Left kidney (tissue), 1 donor: ENCODE measurements at regions not wholly inside any gene's neighbourhood (a gene's known extent, or its start where the extent isn't known, plus 50 kb on each side); places are given as distances from the start of the nearest gene placed in this dataset.

Source experiments
- DNase-seq: peaks from one replicate; pipeline ENCODE4 v3.0.0-alpha.2; 2013

DNA sequence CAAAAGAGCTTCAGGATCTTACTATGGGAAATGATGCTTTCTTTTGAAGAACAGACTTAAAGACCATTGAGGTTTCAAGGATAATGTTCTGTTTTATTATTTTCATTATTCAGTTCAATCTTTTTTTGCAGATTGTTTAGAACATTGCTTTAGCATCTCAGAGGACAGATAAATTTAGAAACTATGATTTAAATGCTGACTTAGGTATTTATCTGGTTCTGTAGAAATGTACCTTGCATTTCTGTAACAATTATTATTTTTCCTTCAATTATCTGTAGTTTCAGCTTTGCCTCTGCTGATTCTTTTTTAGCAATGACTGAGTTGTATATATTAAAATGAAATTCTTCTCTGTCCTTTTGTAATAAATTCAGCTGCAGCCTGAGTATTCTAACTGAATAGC lies 205.4 kb upstream of the PCSK2 start:
- no peak for DNase-seq

DNA sequence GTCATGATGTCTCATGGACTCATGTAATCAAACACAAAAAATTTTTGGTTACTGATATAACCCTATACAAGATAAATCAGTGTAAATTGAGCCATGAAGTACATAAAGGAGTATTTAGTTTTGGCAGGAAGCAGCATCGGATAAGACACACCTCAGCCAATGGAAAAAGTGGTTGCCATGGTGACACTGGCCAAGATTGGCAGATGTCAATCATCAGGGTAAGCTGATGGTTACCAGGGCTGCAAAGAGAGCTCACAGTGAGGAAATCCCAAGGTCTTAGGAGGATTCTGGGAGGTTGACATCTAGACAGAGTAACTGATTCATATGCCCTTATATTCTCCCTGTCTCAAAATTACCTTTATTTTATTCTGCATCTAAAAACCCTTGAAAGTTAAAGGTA lies 203.8 kb upstream of the PCSK2 start:
- DNase-seq, result no peak

DNA sequence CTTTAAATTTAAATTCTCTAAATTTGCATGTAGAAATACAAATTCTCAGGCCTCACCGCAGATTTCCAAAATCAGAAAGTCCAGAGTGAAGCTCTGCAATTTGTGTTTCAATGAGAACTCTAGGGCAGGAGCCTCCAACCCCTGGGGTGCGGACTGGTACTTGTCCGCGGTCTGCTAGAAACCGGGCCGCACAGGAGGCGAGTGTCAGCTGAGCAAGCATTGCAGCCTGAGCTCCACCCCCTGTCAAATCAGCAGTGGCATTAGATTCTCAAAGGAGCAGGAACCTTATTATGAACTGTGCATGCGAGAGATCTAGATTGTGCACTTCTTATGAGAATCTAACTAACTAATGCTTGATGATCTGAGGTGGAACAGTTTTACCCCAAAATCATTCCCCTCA lies 203.0 kb upstream of the PCSK2 start:
- DNase-seq, result no peak

DNA sequence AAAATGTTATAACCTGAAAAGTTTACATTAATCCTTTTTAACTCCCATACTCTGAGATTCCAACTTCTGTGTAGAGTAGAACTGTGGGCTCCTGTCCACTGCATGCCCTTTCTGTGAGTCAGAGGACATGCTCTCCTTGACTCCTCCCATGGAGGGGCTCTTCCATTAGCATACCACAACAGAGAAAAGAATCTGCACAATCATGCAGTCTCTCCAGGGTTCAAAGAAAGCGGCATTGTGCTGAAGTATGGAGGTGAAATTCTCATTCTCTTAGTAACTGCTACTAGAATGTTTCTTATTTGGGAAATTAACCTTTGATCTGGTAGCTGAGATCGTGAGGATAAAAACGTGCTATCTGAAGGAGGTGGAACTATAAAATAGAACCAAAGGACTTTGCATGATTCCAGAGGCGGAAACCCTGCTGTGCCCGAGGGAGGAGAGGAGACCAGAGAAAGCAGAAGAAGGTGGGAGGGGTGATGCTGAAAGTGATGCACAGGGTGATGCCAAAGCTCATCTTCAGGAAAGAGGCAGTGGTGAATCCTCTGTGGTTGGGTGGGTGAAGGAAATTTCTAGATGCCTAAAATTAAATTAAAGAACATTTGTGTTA lies 202.2 kb upstream of the PCSK2 start:
- no peak for DNase-seq

DNA sequence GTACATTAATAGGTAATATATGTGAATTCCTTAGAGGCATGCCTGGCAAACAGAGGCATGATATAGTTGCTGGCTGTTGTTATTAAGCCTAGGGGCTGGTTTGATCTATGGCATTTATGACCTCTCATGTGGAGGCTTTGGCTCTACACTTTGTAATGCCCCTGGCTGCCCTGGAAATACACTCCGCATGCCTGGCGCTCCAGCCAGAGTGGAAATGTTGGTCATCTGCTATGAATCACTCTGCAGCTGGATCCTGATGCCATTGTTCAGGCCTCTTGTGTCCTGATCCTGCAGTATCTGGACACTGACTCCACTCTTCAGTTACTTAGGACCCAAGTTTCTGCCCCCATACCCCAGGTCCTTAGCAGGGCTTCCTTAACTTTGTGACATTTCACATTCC lies 200.5 kb upstream of the PCSK2 start:
- no peak for DNase-seq

DNA sequence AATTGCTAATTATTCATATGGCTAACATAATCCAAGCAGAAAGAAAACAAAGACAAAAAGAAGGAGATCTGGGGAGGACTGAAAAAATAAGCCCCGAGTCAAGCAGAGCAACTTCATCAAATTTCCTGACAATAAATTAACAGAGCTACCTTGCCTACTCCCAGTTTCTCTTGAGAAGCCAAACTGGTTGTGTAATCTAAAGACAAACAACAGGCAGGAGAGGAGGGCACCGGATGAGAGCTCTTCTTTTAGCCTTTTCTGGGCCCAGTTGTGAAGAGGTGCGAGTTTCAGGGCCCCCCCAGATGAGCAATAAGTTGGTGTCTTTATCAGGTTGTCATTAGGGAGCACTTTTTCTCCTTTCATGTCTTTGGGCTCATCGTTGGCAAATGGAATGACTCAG lies 197.1 kb upstream of the PCSK2 start:
- DNase-seq, result no peak

DNA sequence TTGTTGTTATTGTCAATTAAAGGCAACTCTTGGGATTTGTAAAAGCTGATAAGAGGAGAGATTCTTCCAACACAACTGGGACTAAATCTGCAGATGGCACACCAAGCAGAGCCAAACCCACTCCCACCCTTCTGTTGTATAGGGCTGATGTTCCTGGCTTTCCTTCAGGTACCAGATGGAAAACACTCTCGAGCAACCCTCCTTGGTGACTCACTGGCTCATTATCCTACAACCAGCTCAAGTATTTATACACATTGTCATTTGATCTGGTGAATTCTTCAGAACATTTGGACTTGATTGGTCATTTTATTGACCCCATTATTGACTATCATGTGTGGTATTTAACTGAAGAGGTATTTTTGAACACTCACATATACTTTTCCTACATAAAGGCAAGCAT lies 190.3 kb upstream of the PCSK2 start:
- DNase-seq, result no peak

DNA sequence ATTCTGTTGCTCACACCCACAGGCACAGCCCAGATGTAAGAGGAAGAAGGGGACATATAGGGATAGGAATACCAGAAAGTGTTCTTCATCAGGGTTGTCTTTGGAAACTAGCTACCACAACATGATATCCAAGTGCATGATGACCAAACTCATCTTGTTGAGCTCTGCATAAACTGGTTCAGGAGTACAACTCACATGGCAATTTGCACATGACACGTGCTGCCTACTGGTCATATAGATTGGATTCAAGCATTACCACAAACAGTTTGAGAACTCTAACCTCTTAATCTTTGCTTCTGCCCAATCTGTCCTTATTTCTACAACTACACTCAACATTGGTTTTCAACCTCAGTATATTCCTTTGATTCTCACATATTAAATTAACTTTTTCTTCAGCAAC lies 184.7 kb upstream of the PCSK2 start:
- DNase-seq, result no peak

DNA sequence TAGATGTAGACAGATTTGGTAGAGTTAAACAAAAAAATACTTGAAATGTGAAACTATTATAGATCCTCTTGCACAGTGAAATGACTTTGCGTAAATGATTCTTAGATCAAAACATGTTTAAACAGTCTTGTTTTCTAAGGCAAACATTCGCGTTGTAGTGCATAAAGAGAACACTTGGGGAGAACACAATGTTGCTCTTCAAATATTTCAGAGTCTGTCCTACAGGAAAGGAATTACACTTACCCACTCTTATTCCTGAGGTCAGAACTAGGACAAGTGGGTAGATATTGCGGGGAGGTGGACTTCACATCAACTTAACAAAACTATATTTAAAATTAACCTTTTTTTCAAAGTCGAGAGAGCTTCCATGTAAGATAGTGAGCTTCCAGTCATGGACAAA lies 183.5 kb upstream of the PCSK2 start:
- DNase-seq, result no peak

DNA sequence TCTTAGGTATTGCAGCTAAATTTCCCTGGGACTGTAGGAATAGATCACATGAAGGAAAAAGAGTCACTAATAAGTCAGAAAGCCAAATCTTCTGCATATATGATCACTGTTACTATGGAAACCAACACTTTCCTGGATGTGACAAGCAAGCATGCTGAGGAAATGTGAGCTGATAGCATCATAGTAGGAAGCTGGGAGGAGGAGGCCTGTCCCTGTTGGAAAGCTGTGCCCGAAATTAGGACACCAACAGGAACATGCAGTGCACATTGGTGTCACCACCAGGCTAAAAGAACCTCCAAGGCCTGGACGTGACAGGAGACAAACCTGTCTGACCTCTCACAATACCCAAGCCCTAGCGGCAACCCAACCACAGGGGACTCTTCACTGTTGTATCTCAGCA lies 181.9 kb upstream of the PCSK2 start:
- no peak for DNase-seq

DNA sequence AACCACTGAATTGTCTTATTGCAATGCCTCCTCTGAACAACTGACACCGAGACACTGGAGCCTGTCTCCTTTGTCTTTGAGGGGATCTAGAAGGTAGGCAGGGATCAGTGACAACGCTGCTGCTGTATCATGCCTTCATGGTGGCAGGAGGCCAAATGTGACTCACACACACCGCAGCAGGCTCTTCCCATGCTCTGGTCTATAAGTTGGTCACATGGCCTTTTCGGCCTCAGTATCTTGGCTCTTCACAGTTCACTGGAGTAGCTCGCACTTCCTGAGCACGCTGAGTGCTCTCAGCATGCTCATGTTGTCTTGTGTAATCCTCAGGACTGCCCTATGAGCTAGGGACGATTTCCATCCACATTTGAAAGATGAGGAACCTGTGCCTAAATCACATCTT lies 167.4 kb upstream of the PCSK2 start:
- DNase-seq, result no peak

DNA sequence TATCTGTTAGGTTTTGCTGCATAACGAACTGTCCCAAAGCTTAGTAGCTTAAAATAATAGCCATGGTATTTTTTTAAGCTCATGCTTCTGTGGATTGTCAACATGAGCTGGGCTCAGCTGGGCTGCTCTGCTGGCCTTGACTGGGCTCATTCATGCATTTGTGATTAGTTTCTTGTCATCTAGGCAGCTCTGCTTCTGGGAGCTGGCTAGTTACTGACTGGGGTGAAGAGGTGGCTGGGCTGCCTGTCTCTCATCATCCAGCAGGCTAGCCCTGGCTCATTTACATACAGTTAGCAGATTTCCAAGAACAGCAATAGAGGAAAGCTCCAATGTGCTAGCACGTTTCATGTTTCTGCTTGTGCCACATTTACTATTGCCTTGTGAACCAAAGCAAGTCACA lies 165.1 kb upstream of the PCSK2 start:
- DNase-seq, result no peak

DNA sequence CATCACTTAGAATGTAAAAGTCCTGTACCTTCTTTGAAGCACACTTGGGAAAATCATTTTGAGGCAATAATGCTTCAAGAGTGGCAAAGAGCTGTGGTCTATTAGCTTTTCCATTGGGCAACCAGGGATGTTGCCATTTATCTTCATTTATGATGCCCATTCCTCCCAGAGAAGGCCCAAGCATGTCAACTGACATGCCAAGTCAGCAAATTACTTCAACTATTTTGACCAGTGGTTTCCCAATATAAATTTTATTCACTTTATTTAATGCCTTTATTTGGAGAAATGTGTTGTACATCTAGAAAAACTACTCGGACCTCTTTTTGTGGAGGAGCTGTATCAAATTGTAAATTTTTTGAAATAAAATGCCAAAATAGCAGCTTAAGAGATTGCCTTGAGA lies 164.1 kb upstream of the PCSK2 start:
- DNase-seq, result no peak

DNA sequence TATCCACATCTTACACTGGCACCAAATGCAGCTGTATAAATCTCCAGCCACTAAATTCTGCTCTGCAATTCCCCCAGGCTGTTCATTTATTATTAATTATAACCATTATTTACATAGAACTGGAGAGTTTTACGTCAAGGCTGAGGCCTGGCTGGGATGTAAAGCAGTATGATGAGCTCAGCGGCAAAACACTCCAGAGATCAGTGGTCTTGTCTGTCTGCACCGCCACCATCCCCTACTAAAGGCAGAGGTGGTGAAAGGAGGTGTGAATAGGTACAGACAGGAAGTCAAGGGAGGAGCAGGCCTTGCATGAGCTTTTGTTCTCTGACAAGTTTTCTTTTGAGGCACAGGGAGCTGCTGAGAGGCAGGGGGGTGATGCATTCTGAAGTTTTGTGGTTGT lies 159.9 kb upstream of the PCSK2 start:
- DNase-seq, result no peak

DNA sequence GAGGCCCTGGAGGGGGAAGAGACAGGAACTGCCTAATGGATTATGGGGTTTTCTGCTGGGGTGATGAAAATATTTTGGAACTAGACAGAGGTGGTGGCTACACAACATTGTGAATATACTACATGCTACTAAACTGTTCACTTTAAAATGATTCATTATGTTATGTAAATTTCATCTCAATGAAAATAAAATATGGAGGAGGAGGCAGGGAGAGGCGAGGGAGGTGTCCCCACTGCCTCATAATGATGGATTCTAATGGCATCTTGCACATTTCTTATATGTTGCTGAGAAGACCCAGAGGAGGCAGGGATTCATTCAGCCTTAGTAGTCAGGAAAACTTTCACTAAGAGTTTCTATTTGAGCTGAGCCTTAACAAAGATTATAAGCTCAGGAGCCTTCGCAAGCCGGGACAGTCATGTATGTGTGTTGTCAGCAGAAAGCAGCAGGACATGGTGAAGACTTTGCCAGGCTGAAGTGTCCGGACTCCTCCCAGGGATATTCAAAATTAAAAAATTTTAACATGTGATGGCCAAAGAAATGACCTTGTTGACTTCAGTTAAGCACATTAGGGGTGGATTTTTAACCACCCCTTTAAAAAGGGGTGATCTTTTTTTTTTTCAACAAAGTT lies 158.6 kb upstream of the PCSK2 start:
- no peak for DNase-seq

DNA sequence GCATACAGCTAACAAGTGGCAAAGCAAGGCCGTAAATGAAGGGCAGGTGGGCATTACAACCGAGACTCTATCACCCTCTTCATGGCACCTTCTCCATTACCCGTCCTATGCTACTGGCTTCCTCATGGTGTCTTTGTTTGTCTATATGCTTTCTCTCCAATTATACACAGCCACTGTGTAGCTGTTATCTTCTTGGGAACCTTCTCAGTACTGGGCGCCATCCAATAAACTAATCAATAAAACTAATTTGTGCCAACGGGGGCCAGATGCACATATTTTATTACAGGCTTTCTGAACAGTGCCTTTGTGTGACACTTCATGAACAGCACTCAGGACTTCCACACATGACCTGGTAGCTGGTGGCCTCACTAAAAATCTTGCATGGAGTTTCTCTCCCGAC lies 149.8 kb upstream of the PCSK2 start:
- DNase-seq, result no peak

DNA sequence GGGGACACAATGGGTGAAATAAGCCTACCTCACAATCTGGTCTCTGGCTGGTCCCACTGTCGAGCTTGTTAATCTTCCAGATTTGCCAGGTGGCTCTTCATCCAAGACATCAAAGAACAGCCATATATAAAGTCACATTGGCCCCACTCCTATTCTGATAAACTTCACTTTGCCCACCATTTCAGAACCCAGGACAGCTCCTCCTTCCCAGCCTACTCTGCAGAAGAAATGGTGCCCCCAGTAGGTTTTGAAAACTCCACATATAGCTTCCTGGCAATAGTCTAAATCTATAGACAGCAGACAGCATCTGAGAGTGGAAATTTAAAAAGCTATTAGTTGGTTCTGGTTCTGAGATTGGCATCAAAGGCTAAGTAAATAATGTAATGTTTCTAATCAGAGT lies 143.1 kb upstream of the PCSK2 start:
- peak; percentile 49 for DNase-seq

DNA sequence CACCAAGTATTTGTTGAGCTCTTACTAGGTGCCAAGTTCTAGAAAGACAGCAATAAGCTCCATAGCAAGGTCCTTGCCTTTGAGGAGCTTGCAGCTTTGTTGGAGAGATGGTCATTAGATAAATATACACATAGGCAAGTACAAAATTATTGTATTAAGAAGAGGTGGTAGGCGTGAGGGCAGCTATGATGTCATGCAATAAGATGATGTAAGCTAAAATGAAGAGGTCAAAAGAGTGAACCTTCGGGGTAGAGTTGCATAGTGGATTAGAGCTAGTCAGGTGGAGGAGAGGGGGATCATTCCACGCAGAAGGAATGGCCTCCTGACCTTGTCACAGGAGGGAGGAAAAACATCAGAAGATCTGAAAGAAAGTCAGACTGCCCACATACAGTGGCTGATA lies 141.9 kb upstream of the PCSK2 start:
- no peak for DNase-seq

DNA sequence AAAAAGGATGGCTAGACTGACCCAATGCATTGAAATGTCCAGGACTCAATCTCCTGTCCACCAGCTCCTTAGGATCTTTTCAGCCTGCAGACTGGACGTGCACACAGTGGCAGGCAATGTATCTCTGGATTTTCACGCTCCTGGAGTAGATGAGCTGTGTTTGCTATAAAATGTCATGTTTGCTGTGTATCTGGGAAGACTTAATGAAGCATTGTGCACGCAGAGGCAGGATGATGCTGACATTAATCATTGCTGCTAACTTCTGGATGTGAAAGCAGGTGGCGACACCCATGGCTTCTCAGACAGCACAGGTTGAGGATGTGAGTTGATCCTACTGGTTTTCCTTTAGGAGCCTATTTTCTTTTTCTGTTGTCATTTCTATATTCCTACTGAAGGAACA lies 133.1 kb upstream of the PCSK2 start:
- DNase-seq, result no peak

DNA sequence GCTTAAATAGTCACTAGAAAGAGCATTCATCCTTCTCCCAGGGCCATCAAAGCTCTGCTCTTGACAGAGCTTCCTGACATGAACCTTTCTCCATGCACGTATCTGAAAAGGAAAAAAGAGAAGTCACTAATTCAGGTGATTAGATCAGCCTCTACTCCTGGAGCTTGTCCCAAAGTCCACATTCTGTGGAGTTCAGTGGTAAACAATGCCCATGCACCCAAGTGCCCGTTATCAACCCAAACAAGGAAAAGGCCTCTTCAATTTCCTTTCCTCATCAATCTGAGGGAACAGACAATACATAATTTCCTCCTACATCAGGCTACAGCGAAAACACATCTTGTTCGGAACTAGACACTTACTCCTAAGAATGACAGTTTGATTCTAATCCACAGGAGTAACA lies 129.2 kb upstream of the PCSK2 start:
- no peak for DNase-seq

DNA sequence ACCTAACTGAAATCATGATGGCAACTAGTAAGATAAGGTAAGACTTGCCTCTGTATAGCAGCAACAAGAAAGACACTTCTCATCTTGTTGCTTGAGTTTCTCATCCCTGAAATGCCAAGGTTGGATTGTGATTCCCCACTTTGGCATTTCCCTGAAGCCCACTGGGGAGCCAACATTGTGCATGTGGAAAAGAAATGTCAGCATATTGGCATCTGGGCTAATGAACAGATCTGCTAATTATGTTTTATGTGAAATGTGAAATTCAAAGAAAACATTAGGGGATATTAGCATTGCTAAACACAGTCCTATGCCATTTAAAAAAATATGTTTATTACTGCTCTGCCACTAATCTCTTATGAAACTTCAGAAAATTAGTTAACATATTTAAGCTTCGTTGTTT lies 126.3 kb upstream of the PCSK2 start:
- DNase-seq, result no peak

DNA sequence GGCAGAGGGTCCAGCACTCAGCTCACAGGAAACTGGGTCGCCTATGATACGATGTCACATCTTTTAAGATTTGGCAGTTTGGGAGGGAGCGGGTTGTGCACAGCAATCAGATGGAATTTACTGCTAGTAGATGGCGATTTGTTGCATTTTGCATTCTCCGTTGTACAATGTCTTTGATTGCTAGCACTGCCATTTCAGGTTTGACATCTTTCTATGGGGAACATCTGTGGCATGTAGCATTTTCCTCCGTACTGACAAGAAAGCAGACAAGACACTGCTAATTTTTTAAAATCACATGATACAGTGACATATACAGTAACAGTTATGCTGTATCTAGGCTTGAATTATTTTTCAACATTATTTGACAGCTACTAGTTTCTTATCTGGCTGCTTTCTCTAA lies 119.7 kb upstream of the PCSK2 start:
- no peak for DNase-seq

DNA sequence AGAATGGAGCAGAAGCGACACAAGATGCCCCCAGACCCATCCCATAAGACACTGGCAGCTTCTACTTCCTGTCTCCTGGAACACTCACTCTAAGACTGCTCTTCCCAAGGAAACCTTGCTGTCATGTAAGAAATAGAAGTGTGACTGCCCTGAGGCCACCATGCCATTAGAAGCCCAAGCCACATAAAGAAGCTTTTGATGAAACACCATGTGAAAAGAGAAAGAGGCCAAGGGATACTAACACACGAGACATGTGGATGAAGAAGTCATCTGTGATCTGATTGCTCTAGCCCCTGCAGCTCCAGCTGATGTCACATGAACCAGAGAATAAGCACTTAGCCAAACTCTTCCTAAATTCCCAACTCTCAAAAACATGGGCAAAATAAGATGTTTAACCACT lies 117.9 kb upstream of the PCSK2 start:
- no peak for DNase-seq

DNA sequence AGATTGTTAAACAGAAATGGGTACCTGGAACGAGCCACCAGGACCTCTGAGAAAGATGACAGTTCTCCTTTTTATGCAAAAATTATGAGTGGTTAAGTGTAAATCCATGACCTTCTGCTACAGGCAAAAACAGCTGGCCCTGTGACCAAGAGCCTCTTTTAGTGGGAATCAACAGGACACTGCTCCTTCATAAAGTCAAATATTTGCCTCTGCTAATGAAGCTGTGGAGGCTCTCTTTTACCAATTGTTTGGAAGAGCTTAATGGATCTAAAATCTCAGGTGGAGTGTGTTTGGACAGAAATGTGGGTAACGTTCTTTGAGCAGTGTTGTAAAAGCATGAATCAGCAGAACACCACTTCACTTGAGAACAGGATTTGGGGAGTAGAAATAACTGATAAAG lies 117.5 kb upstream of the PCSK2 start:
- no peak for DNase-seq

DNA sequence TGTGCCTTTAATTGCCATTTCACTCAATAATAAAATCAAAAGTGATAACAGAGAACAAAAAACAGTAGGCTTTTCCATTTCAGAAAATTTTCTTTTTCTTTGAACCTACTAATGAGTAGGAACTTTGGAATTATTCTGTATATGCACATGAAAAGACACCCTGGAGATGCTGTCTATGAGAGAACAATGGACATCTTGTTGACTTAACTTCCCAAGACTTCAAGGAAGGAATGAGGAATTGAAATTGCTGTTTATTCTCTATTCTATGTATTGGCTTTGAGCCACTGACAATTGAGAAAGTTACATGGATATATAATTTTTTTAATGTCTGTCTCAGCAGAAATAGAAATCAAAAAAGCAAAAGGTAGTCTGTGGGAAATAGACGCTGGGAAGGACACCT lies 98.6 kb upstream of the PCSK2 start:
- DNase-seq, result no peak
